ENCODE measurements at regions not wholly inside any gene's neighbourhood (a gene's known extent, or its start where the extent isn't known, plus 50 kb on each side); places are given as distances from the start of the nearest gene placed in this dataset.

GRCh38 chr9:107953556-107954125 lies 464.1 kb upstream of the KLF4 start:
- no peak overlapping the region for H3K4me3 ChIP-seq (ENCODE audit: insufficient read depth, low read depth, low read length)
- H3K27me3 ChIP-seq (ENCODE audit: control insufficient read depth, insufficient read depth, low read length): no peaks in the 10 kb centered on the region
- no peak for DNase-seq
- no peaks in the 10 kb centered on the region for H3K36me3 ChIP-seq (replicated peaks; ENCODE audit: control insufficient read depth, insufficient read depth, low read length)

GRCh38 chr9:107952773-107953172 lies 463.2 kb upstream of the KLF4 start:
- DNase-seq: no peak
- H3K4me3 ChIP-seq (ENCODE audit: insufficient read depth, low read depth, low read length): no peak overlapping the region
- H3K36me3 ChIP-seq (replicated peaks; ENCODE audit: control insufficient read depth, insufficient read depth, low read length): no peaks in the 10 kb centered on the region
- H3K27me3 ChIP-seq (ENCODE audit: control insufficient read depth, insufficient read depth, low read length): no peaks in the 10 kb centered on the region

- Histone ChIP-seq H3K36me3 (replicated peaks; ENCODE audit: control insufficient read depth, insufficient read depth, low read length) (no peaks in the 10 kb centered on the region), H3K27me3 (ENCODE audit: control insufficient read depth, insufficient read depth, low read length) (no peaks in the 10 kb centered on the region), H3K4me3 (ENCODE audit: insufficient read depth, low read depth, low read length) (no peak overlapping the region)
- no peak for DNase-seq
Observed at GRCh38 chr9:107951511-107951910, 461.9 kb upstream of the KLF4 start.

- DNase-seq: no peak
- H3K4me3 ChIP-seq (ENCODE audit: insufficient read depth, low read depth, low read length): no peak overlapping the region
- H3K36me3 ChIP-seq (replicated peaks; ENCODE audit: control insufficient read depth, insufficient read depth, low read length): no peaks in the 10 kb centered on the region
- H3K27me3 ChIP-seq (ENCODE audit: control insufficient read depth, insufficient read depth, low read length): no peaks in the 10 kb centered on the region
Observed at GRCh38 chr9:107949061-107949460, 459.5 kb upstream of the KLF4 start.

- DNase-seq: no peak
- no peaks in the 10 kb centered on the region for H3K27me3 ChIP-seq (ENCODE audit: control insufficient read depth, insufficient read depth, low read length)
- H3K36me3 ChIP-seq (replicated peaks; ENCODE audit: control insufficient read depth, insufficient read depth, low read length): no peaks in the 10 kb centered on the region
- no peak overlapping the region for H3K4me3 ChIP-seq (ENCODE audit: insufficient read depth, low read depth, low read length)
Observed at GRCh38 chr9:107948601-107949000, 459.0 kb upstream of the KLF4 start.

- H3K27me3 ChIP-seq (ENCODE audit: control insufficient read depth, insufficient read depth, low read length): no peaks in the 10 kb centered on the region
- no peaks in the 10 kb centered on the region for H3K36me3 ChIP-seq (replicated peaks; ENCODE audit: control insufficient read depth, insufficient read depth, low read length)
- DNase-seq: no peak
- no peak overlapping the region for H3K4me3 ChIP-seq (ENCODE audit: insufficient read depth, low read depth, low read length)
Observed at GRCh38 chr9:107948086-107948485, 458.5 kb upstream of the KLF4 start.

GRCh38 chr9:107946364-107947141 lies 457.0 kb upstream of the KLF4 start:
- DNase-seq: no peak
- no peak overlapping the region for H3K4me3 ChIP-seq (ENCODE audit: insufficient read depth, low read depth, low read length)
- no peaks in the 10 kb centered on the region for H3K27me3 ChIP-seq (ENCODE audit: control insufficient read depth, insufficient read depth, low read length)
- H3K36me3 ChIP-seq (replicated peaks; ENCODE audit: control insufficient read depth, insufficient read depth, low read length): no peaks in the 10 kb centered on the region

- Histone ChIP-seq H3K4me3 (ENCODE audit: insufficient read depth, low read depth, low read length) (no peak overlapping the region), H3K36me3 (replicated peaks; ENCODE audit: control insufficient read depth, insufficient read depth, low read length) (no peaks in the 10 kb centered on the region), H3K27me3 (ENCODE audit: control insufficient read depth, insufficient read depth, low read length) (no peaks in the 10 kb centered on the region)
- DNase-seq: no peak
Observed at GRCh38 chr9:107945961-107946360, 456.4 kb upstream of the KLF4 start.

GRCh38 chr9:107945493-107945892 lies 455.9 kb upstream of the KLF4 start:
- no peak overlapping the region for H3K4me3 ChIP-seq (ENCODE audit: insufficient read depth, low read depth, low read length)
- no peaks in the 10 kb centered on the region for H3K36me3 ChIP-seq (replicated peaks; ENCODE audit: control insufficient read depth, insufficient read depth, low read length)
- no peaks in the 10 kb centered on the region for H3K27me3 ChIP-seq (ENCODE audit: control insufficient read depth, insufficient read depth, low read length)
- DNase-seq: peak; percentile 17

- Histone ChIP-seq H3K27me3 (ENCODE audit: control insufficient read depth, insufficient read depth, low read length) (no peaks in the 10 kb centered on the region), H3K4me3 (ENCODE audit: insufficient read depth, low read depth, low read length) (no peak overlapping the region), H3K36me3 (replicated peaks; ENCODE audit: control insufficient read depth, insufficient read depth, low read length) (no peaks in the 10 kb centered on the region)
- DNase-seq: no peak
Observed at GRCh38 chr9:107944387-107944786, 454.8 kb upstream of the KLF4 start.

GRCh38 chr9:107943901-107944300 lies 454.3 kb upstream of the KLF4 start:
- no peak for DNase-seq
- Histone ChIP-seq H3K4me3 (ENCODE audit: insufficient read depth, low read depth, low read length) (no peak overlapping the region), H3K27me3 (ENCODE audit: control insufficient read depth, insufficient read depth, low read length) (no peaks in the 10 kb centered on the region), H3K36me3 (replicated peaks; ENCODE audit: control insufficient read depth, insufficient read depth, low read length) (no peaks in the 10 kb centered on the region)

GRCh38 chr9:107942856-107943255 lies 453.3 kb upstream of the KLF4 start:
- no peaks in the 10 kb centered on the region for H3K36me3 ChIP-seq (replicated peaks; ENCODE audit: control insufficient read depth, insufficient read depth, low read length)
- no peak overlapping the region for H3K4me3 ChIP-seq (ENCODE audit: insufficient read depth, low read depth, low read length)
- H3K27me3 ChIP-seq (ENCODE audit: control insufficient read depth, insufficient read depth, low read length): no peaks in the 10 kb centered on the region
- no peak for DNase-seq

- no peaks in the 10 kb centered on the region for H3K27me3 ChIP-seq (ENCODE audit: control insufficient read depth, insufficient read depth, low read length)
- H3K36me3 ChIP-seq (replicated peaks; ENCODE audit: control insufficient read depth, insufficient read depth, low read length): no peaks in the 10 kb centered on the region
- no peak for DNase-seq
- no peak overlapping the region for H3K4me3 ChIP-seq (ENCODE audit: insufficient read depth, low read depth, low read length)
Observed at GRCh38 chr9:107942291-107942690, 452.7 kb upstream of the KLF4 start.

GRCh38 chr9:107940616-107941595 lies 451.3 kb upstream of the KLF4 start:
- H3K4me3 ChIP-seq (ENCODE audit: insufficient read depth, low read depth, low read length): no peak overlapping the region
- H3K27me3 ChIP-seq (ENCODE audit: control insufficient read depth, insufficient read depth, low read length): no peaks in the 10 kb centered on the region
- H3K36me3 ChIP-seq (replicated peaks; ENCODE audit: control insufficient read depth, insufficient read depth, low read length): no peaks in the 10 kb centered on the region
- DNase-seq: no peak
